Fibroblast of skin of back (primary cell): ENCODE measurements at regions not wholly inside any gene's neighbourhood (a gene's known extent, or its start where the extent isn't known, plus 50 kb on each side); places are given as distances from the start of the nearest gene placed in this dataset.
A peak's percentile ranks its signal among the peaks of the same experiment; 100 is the strongest.
"Not testable (repeated sequence)": the region's sequence is repeated elsewhere in the genome, so short reads cannot be mapped to it uniquely, and the experiment has no call there.

Experiments
- DNase-seq: peaks from one replicate; pipeline ENCODE4 v3.0.0-alpha.2; 2013

DNA sequence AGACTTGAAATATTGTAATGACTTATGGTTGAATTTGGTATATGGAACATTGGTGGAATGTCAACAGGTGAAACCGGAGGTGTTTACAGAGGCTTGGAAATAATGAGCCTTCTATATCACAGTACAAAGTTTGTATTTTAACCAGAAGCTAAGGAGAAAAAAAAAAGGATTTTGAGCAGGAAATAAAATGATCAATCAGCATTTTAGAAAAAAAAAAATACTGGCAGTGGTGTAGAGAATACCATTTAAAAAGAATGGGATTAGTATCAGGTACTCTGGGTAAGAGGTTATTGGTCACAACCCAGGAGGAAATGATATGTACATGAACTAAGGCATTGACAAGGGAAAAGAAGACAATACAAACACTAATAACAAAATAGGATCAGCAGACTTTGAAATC, 587.1 kb upstream of the HTR2C start:
- DNase-seq = no peak

DNA sequence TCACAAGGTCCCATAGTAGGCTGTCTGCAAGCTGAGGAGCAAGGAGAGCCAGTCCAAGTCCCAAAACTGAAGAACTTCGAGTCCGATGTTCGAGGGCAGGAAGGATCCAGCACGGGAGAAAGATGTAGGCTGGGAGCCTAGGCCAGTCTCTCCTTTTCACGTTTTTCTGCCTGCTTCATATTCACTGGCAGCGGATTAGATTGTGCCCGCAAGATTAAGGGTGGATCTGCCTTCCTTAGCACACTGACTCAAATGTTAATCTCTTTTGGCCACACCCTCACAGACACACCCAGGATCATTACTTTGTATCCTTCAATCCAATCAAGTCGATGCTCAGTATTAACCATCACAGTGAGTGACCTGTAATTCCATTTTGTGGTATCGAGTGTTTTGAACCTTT, 592.2 kb upstream of the HTR2C start:
- not testable (repeated sequence) for DNase-seq

DNA sequence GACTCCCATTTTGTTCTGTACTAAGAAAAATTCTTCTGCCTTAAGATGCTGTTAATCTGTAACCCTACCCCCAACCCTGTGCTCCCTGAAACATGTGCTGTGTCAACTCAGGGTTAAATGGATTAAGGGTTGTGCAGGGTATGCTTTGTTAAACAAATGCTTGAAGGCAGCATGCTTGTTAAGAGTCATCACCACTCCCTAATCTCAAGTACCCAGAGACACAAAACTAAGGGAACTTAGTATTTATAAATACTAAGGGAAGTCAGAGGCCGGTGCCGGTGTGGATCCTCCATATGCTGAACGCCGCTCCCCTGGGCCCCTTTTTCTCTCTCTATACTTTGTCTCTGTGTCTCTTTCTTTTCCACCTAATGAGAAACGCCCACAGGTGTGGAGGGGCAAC, 593.2 kb upstream of the HTR2C start:
- DNase-seq = not testable (repeated sequence)

DNA sequence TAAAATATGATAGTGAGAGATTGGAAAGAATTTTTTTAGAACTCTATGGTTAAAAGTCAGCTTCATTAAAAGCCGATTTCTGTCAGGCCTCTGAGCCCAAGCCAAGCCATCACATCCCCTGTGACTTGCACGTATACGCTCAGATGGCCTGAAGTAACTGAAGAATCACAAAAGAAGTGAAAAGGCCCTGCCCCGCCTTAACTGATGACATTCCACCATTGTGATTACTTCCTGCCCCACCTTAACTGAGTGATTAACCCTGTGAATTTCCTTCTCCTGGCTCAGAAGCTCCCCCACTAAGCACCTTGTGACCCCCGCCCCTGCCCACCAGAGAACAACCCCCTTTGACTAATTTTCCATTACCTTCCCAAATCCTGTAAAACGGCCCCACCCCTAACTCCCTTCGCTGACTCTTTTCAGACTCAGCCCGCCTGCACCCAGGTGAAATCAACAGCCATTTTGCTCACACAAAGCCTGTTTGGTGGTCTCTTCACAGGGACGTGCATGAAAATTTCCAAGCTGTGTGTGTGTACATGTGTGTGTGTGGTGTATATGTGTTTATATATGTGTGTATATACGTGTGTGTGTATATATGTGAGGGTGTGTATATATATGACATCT, 595.5 kb upstream of the HTR2C start:
- not testable (repeated sequence) for DNase-seq

DNA sequence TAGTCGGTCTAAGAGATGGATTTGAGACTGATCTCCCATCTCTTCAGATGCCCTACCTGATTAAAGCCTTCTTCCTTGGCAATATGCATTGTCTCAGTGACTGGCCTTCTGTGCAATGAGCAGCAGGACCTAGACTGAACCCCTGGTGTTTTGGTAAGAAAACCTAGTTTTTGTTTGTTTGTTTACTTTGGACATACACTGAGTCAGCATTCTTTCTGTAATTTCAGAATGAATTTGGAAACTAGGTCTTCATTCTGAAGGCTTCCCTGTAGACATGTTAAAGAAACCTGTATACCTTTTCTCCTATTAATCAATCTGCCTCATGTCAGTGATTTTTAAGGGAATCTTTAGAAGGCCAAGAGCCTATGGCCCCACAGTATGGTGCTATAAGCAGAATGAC, 597.5 kb upstream of the HTR2C start:
- no peak for DNase-seq

DNA sequence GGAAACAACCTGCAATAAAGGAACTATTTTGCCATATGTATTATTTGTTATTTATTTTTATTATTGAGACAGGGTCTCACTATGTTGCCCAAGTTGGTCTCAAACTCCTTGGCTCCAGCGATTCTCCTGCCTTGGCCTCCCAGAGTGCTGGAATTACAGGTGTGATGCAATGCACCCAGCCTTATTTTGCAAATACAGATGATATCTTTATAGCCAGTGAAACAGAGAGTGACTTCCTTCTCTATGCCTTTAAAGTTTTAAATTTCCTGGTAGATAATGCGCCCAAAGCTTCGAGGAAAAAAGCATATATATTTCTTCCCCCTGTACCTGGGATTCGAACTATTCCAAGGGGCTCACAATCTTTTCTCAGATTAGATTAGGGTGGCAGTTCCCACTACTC, 601.1 kb upstream of the HTR2C start:
- DNase-seq = no peak

DNA sequence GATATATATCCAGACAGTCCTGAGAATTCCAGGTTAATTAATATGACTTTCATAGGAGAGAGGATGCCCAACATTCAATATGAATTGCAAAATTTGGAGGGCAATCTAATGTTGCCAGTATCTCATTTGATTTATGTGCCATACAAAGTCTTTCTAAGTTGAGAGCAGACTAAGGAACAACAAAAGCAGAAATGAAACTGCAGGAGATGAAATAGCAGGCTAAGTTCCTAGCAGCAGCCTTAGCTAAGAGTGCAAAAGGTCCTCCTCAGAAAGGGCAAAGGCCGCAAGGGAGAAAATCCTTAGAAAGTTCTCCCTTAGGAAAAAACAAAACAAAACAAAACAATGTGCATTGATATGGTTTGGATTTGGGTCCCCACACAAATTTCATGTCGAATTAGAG, 602.9 kb upstream of the HTR2C start:
- no peak for DNase-seq

DNA sequence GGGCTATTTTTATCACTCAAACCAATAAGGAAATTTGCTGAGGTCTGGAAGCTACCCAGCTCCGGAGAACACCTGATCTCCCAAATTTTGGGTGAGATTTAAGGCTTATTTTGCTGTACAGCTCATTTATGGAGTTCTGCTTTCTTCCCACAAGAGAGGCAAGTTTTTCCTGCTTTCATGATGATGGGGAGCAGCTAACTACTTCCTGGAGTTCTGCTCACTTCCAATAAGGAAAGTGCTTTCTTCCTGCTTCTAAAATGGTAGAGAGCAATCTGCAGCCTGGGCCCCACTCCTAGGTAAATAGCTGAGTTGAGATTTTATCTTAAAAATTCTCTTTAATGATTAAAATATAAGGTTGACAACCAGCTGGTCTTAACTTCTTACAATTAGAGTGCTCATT, 606.0 kb upstream of the HTR2C start:
- DNase-seq = no peak

DNA sequence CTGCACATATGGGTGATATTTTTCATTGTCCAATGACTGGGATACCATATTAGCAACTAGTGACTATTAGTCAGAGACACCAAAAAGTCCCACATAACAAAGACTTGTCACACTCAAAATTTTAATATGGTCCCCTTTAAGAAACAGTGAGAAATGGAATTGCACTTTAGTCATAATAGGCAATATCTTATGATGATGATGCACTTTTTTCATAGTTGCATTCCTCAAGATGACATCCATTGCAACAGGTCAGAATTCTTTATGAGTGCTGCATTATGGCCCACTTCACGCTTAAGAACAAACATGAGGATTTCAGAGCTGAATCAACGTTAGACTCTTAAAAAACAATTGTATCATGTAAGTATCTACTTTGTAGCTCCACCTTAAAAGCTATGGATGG, 608.4 kb upstream of the HTR2C start:
- DNase-seq = no peak

DNA sequence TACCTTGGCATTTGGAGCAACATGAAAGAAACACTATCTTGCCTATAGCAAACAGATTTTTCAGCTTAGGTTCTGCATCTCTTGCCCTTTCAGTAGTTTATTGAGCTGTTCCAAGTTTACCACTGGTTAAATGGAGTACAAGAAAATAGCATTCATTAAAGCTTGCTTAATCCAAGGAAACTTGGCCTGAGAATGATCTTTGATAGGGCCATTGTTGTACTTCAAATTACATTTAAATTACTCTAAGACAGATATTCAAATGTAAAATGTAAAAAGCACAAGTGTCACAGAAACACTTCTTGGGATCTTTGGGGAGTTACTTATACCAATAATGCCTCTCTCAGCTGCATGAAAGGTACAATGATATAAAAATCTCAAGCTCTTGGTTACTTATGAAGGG, 609.0 kb upstream of the HTR2C start:
- no peak for DNase-seq

DNA sequence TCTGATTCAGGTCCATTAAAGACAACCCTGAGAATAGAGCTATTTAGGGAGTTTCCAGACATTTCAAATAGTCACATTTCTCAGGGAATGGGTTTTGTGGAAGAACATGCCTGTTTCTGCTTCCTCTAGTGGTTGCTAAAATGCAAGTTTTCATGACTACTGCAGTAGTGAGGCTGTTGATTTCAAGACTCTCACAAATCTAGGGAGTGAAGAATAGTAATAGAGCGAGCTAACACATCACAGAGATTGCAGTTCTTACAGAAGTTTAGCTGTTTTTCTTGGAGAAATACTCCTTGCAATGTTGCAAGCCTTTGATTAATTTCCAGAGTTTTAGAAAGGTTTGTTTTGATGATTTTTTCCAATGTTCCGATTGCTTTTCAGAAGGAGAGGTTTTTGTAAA, 610.2 kb upstream of the HTR2C start:
- DNase-seq = no peak

DNA sequence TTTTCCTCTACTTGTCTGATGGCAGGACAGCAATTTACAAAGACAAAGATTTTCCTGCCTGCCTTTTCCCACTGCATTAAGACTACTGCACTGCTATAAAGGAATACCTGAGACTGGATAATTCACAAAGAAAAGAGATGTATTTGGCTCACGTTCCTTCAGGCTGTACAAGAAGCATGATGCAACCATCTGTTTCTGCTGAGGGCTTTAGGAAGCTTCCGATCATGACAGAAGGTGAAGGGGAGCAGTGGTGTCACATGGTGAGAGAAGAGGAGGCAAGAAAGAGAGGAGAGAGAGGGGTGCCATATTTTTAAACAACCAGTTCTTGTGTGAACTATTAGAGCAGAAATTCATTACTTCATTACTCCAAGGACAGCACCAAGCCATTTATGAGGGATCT, 617.1 kb upstream of the HTR2C start:
- DNase-seq = no peak

DNA sequence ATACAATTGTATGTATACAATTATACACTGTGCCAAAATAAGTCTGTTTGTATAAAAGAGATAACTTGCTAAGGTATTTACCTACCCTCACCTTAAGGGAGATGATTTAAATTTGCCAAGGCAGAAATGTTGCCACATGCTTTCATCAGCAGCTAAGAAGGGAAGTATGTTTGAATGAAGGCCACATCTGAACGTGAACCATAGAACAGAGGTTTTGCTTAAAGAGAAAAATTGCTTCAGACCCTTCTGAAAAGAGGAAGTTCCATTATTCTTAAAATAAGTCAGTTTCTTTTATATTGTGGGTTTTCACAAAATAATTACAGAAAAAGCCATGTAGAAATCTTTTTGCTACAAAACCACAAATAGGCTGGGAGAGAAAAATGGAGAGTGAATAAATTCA, 621.5 kb upstream of the HTR2C start:
- no peak for DNase-seq

DNA sequence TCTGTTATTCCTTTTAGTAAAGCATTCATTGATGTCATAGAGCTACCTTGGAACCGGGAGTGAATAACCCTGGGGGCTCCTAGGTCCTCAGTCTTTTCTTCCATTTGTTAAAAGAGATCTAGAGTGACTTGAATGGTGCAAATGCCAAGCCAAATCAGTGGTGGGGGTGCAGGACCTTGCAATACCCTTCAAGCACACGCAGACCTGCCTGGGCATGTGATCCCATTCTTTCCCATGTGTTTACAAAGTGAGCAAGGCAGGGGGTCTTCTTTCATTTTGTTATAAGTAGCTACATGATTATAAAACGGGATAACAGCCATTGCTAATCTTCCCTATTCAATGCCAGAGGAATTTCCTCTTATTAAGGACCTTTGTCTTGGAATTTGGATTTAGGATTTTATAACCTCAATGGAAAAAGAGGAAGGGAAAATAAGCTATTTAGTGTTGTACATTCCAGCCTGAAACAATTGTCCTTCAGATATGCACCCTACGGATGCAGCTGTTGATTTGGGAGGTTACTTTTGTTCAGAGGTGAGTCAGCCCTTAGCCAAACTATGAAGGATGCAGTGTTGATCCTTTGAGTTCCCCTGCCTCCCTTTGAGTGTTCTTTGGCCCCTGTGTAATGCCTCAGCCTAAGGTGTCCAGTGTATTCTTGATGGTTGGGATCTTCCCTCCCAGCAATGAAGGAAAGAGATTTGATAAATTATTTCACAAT, 623.8 kb upstream of the HTR2C start:
- no peak for DNase-seq

DNA sequence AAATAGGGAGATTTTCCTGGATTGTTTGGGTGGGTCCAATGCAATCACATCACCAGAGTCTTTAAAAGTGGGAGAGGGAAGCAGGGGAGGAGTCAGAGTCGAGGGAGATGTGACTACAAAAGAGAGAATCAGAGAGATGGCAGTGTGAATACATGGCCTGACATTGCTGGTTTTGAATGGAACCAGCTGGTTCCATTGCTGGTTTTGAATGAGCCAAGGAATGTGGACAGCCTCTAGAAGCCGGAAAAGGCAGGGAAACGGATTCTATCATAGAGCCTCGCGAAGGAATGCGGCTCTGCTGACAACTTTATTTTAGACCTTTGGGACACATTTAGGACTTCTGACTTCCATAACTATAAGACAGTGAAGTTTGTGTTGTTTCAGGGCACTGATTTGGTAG, 627.0 kb upstream of the HTR2C start:
- DNase-seq = no peak

DNA sequence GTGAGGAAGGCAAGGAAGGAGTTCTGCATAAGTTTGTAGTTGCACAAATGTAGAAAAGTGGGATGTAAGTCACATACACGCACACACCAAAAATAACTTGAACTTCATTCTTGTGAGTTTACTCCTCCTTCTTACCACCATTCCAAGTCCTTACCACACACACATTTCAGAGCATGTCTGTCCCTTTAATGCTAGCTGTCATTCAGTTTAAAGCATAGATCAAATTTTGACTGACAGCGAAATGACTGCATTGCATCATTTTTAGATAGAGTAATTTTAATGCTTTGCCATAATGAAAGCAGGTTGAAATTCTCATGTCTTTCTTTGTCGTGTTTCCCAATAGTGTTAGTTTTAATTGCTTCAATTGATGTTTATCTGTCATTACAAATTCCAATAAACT, 629.6 kb upstream of the HTR2C start:
- DNase-seq = no peak

DNA sequence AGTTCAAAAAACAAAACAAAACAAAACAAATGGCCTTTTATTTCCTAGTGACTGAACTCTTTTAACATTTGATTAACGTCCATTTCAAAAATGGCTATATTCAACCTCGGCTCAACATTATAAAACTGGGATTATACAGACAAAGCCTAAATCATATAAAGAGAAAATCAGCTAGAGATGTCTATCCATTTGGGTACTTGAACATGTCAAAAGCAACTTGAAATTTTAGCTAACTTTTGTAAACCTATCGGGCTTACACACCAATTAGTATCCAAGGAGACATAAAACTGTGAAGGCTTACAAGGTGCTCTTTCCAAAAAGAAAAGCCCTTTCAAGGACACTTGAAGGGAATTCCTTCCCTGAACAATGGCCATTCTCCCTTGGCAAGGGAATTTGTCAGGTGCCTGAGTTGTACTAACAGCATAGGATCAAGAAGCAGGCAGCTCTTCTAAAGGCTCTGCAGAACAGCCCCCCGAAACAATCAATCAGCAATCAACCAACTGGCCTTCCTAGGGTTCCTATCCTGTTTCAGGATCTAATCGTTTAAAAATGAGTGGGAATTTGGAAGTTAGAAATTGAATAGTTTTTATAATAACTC, 633.7 kb upstream of the HTR2C start:
- DNase-seq = no peak

DNA sequence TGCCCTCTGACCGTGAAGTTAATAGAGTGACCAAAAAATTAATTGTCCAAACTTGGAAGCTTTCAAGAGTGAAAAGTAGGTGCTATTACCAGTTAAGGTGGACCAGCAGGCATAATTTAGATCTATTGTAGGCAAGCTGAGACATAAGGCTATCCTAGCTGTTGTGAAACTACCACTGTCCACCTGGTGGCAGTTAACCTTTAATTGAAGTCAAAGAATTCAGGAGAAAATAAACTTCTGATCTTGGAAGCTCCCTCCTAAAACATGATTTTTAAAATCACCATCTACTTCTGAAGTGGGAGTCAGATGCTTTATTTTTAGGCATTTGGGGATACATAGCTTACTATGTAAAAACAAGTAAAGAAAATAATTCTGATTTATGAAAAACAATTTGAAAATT, 636.3 kb upstream of the HTR2C start:
- no peak for DNase-seq

DNA sequence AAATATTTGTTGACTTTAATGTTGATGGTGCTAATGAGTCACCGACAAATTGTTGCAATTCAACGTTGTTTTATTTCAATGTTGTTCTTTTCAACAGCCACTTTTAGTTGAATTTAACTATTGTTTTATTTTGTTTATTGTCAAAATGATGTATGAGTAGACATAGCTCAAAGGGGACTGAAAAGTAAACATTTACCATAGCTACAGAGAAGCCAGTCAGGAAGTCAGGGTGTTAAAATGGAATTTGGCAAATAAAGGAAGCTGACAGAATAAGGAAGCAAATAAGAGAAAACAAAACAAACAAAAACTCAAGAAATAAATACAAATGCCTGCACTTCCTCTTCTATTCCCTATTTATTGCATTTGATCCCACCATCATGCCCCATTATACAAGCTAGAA, 648.4 kb upstream of the HTR2C start:
- no peak for DNase-seq

DNA sequence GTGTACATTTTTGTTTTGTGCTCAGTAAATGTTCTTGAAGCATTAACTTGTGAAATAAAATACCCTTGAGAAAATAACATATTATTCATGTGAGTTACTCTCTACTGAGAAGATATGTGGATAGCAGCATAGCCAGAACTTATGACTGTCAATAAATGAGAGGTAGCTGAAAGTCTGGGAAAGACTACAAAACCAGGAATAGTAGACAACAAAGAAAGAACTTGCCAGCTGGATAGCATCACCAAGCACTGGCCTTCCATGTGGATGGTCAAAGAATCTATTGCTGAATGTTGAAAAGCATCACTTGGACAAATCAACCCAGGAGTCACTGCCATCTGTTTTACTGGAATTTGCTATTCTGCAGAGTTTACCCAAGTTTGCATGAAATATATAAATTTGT, 650.0 kb upstream of the HTR2C start:
- DNase-seq = no peak

DNA sequence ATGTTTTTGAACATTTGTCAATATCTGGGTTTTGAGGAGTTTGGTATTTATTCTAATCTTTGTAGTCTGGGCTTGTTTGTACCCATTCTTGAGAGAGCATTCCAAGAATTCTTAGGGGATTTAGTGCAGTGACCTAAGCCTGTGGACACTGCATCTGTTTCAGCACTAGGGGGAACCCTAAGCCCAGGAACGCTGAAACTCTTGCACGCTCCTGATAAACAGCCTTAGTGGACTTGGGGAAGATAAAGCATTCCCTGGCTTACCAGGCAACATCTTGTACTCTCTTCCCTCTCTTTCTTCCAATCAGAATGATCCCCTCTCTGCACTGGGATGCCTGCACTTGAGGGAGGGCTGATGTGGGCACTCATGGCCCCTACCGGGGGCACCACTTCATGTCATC, 654.9 kb upstream of the HTR2C start:
- peak; percentile 0 for DNase-seq

DNA sequence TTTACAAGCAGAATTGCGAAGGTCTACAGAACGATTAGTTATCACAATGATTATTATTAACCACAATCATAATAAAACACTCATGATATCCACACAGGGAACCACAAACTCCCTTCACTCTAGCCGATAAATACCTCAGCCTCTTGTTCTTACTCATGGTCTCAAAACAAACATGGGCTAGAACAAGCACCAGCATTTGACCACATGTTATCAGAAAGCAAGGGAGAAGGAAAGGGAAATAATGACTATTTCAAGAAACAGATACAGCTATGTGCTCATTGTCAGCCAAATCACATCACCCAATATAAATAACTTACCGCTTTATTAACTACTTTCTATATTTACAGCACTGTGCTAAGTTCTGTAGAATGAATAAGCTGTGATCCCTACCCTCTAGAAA, 663.2 kb upstream of the HTR2C start:
- DNase-seq = no peak

DNA sequence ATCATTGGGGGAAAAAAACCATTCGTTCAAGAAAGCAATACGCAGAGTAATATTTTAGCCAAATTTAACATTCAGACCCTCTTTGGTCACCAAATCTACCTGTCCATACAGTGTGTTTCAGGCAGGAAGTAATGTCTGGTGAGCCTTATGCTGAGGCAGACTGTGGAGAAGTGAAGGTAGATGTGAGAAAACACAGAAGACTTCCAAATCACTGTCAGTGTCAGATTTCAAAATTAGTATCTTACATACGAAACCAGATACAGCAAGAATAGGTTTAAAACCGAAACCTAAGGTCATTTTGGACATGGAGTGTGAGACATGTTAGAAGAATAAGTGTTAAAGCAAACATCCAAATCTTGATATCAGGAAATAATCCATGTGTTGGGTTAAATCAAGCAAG, 664.5 kb upstream of the HTR2C start:
- DNase-seq = no peak

DNA sequence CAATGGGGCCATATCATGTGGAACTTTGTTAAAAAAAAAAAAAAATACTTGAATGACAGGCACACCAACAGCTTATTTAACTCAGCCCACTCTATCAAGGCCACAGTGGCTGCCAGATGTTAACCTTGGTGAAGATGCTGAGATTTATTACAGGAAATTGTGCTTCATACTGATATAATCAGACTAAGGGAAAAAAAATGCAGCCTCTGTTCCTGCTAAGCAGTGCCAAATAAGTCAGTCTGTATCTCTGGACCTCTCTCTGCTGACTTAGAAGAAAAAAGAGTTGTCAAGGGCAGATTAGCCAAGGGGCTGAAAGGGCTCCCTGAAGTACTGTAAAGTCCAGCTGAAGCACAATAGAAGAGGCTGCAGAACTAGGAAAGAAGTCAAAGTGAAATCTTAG, 677.7 kb upstream of the HTR2C start:
- no peak for DNase-seq

DNA sequence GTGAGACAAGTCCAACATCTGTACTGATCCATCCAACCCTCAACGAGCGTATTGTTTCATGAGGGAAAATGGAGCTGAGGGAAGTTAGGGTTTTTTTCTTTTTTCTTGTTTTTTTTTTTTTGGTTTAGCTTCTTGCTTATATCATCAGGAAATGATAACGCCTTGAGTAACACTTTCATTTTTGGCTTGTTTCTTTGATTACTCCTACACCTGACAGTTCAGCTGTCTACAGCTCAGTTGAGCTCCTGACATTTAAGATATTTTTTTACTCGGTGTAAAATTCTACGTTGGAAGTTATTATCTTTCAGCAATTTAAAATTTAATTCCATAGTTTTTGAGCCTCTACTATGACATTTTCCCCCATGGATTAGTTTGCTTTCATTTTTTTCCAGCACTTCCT, 691.0 kb upstream of the HTR2C start:
- DNase-seq = no peak
